ENCODE measurements at regions not wholly inside any gene's neighbourhood (a gene's known extent, or its start where the extent isn't known, plus 50 kb on each side); places are given as distances from the start of the nearest gene placed in this dataset.

DNA sequence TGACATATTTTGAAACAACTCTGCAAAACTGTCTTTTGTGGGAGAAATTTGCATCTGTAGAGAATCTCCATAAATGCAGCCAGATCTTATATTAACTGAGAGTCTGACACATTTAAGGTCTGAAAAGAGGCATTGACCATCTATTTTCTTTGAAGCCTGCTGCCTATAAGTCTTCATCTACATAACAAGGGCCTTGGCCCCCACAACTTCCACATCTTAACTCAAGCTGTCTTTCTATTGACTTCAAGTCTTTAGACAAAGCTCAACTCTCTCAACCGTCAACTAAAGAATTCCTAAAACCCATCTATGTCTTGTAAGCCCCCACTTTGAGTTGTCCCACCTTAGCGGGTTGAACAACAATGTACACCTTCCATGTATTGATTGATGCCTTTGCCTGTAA is 72.4 kb upstream of the ADCY1 start:
- Histone ChIP-seq H2BK5ac (ENCODE audit: low read depth, low read length, poor library complexity, severe bottlenecking) (no peak overlapping the region), H3K4me2 (ENCODE audit: low read depth, low read length) (no peak overlapping the region), H3K9me1 (ENCODE audit: insufficient read depth, low read length) (no peaks in the 10 kb centered on the region), H3K23ac (ENCODE audit: low read depth, low read length) (no peak overlapping the region), H3K27ac (ENCODE audit: insufficient read depth, low read length) (no peak overlapping the region), H3K14ac (replicated peaks; ENCODE audit: low read depth, low read length) (no peak overlapping the region), H3K27me3 (ENCODE audit: control insufficient read depth, insufficient read depth, low read length) (no peaks in the 10 kb centered on the region), H4K8ac (ENCODE audit: low read depth in 2 of 2, low read length in 2 of 2) (no peak overlapping the region), H2BK20ac (ENCODE audit: low read depth, low read length) (no peak overlapping the region), H2AK9ac (replicated peaks; ENCODE audit: low read depth, low read length, poor library complexity) (no peak overlapping the region), H3K4me1 (ENCODE audit: control insufficient read depth, insufficient read depth, low read length) (no peaks in the 10 kb centered on the region), H3K18ac (ENCODE audit: low read depth, low read length) (no peak overlapping the region), H4K91ac (ENCODE audit: insufficient read depth, low read depth, low read length) (no peak overlapping the region), H4K20me1 (ENCODE audit: insufficient read depth, low read length) (no peaks in the 10 kb centered on the region), H3K4ac (ENCODE audit: low read depth, low read length) (no peak overlapping the region), H2BK120ac (ENCODE audit: low read depth, low read length) (no peak overlapping the region), H3K9me3 (ENCODE audit: control insufficient read depth, insufficient read depth, low read length) (no peaks in the 10 kb centered on the region; the same call in 1 of the 2 replicates), H4K5ac (ENCODE audit: low read depth, low read length) (no peak overlapping the region), H2AFZ (replicated peaks; ENCODE audit: low read length, poor library complexity) (no peak overlapping the region), H3K9ac (ENCODE audit: low read depth, low read length) (no peak overlapping the region), H3K79me1 (ENCODE audit: low read depth in 1 of 2, low read length in 2 of 2) (no peaks in the 10 kb centered on the region), H2AK5ac (ENCODE audit: low read depth, low read length) (no peak overlapping the region), H2BK15ac (ENCODE audit: low read depth, low read length) (no peak overlapping the region), H3K56ac (ENCODE audit: extremely low read depth, insufficient read depth, low read length) (no peak overlapping the region), H3K4me3 (ENCODE audit: insufficient read depth, low read depth, low read length) (no peak overlapping the region), H3K36me3 (ENCODE audit: control insufficient read depth, insufficient read depth, low read length) (no peaks in the 10 kb centered on the region)
- ChIA-PET POLR2A (ENCODE audit: unreplicated experiment) (no interaction called here), CTCF (no interaction called here)
- intact Hi-C loops (cut with micrococcal nuclease) (no loop called here), dilution Hi-C loops (cut with HindIII; ENCODE audit: low sequenced_read_pairs, unreplicated experiment) (no loop called here), in situ Hi-C loops (cut with MboI; ENCODE audit: low sequenced_read_pairs) (no loop called here)
- no TSS peak for BruUV-seq (replicated peaks)
- WGBS, 2 experiments (ENCODE audit: extremely low coverage in 2 of 2, insufficient read length in 1 of 2): 25% methylated on average over 2 of the region's 2 CpGs; no CpG with 5 or more reads in 1 of the 2 experiments
- no peak for ATAC-seq (ENCODE audit: low read depth)
- TF ChIP-seq, protein P1, sequence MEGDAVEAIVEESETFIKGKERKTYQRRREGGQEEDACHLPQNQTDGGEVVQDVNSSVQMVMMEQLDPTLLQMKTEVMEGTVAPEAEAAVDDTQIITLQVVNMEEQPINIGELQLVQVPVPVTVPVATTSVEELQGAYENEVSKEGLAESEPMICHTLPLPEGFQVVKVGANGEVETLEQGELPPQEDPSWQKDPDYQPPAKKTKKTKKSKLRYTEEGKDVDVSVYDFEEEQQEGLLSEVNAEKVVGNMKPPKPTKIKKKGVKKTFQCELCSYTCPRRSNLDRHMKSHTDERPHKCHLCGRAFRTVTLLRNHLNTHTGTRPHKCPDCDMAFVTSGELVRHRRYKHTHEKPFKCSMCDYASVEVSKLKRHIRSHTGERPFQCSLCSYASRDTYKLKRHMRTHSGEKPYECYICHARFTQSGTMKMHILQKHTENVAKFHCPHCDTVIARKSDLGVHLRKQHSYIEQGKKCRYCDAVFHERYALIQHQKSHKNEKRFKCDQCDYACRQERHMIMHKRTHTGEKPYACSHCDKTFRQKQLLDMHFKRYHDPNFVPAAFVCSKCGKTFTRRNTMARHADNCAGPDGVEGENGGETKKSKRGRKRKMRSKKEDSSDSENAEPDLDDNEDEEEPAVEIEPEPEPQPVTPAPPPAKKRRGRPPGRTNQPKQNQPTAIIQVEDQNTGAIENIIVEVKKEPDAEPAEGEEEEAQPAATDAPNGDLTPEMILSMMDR (conservative IDR thresholded peaks at IDR 0.05; ENCODE audit: low read depth, low read length): no peak
- TF ChIP-seq FOS (IDR thresholded peaks at IDR 0.05; ENCODE audit: low read depth, low read length) (no peak), RFX5 (IDR thresholded peaks at IDR 0.05; ENCODE audit: low read depth, low read length) (no peak), CEBPB (IDR thresholded peaks at IDR 0.05; ENCODE audit: low read depth, low read length) (no peak), RAD21 (IDR thresholded peaks at IDR 0.05; ENCODE audit: low read length) (no peak), BHLHE40 (IDR thresholded peaks at IDR 0.05; ENCODE audit: low read depth, low read length) (no peak), MAZ (IDR thresholded peaks at IDR 0.05; ENCODE audit: borderline replicate concordance, low read depth, low read length) (no peak), MAFK (IDR thresholded peaks at IDR 0.05; ENCODE audit: low read depth, low read length) (no peak), SMC3 (IDR thresholded peaks at IDR 0.05; ENCODE audit: low read depth, low read length) (no peak), NFE2L2 (IDR thresholded peaks at IDR 0.05; ENCODE audit: low read depth, low read length) (no peak), CHD1 (IDR thresholded peaks at IDR 0.05; ENCODE audit: low read depth, low read length) (no peak)
- TF ChIP-seq, protein P2, sequence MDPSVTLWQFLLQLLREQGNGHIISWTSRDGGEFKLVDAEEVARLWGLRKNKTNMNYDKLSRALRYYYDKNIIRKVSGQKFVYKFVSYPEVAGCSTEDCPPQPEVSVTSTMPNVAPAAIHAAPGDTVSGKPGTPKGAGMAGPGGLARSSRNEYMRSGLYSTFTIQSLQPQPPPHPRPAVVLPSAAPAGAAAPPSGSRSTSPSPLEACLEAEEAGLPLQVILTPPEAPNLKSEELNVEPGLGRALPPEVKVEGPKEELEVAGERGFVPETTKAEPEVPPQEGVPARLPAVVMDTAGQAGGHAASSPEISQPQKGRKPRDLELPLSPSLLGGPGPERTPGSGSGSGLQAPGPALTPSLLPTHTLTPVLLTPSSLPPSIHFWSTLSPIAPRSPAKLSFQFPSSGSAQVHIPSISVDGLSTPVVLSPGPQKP (IDR thresholded peaks at IDR 0.05; ENCODE audit: borderline replicate concordance, low read depth, low read length): no peak
- no peak for DNase-seq
